ENCODE measurements at regions not wholly inside any gene's neighbourhood (a gene's known extent, or its start where the extent isn't known, plus 50 kb on each side); places are given as distances from the start of the nearest gene placed in this dataset.

GRCh38 chr1:81381881-81382280 is 418.9 kb upstream of the ADGRL2 start (continued):
- TF ChIP-seq ZBTB33 (IDR thresholded peaks at IDR 0.05) (no peak), NR2F2 (IDR thresholded peaks at IDR 0.05) (no peak)

DNA sequence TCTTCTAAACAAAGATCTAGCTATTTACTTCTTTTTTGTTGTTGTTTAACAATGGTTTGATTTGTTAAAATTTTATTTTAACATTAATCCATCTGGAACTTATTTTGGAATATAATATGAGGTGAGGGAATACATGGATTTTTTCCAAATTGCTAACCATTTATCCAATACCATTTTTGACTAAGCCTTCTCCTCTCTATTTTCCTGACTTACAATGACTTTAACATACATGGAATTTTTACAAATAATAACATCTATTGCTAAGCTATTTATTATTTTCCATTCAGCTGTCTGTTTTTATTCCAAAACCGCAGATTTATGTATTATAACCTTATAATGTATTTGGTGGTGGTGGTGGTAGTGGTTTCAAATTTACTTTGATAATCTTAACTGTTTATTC is 420.3 kb upstream of the ADGRL2 start:
- H3K36me3 ChIP-seq (ENCODE audit: control insufficient read depth in 4 of 4, insufficient read depth in 3 of 4, low read depth in 1 of 4, low read length in 3 of 4), result no peaks in the 10 kb centered on the region
- WGBS, result 93% methylated on average over 1 of the region's 1 CpG
- H3K27me3 ChIP-seq (ENCODE audit: control insufficient read depth in 4 of 4, insufficient read depth in 4 of 4, low read length in 3 of 4), result no peaks in the 10 kb centered on the region
- H3K27ac ChIP-seq (ENCODE audit: low read depth in 1 of 2, low read length in 2 of 2), result no peak overlapping the region
- H3K4me3 ChIP-seq (ENCODE audit: low read depth in 1 of 3, low read length in 3 of 3), result no peak overlapping the region
- no peak for TF ChIP-seq REST (IDR thresholded peaks at IDR 0.05)
- TF ChIP-seq, protein P1, sequence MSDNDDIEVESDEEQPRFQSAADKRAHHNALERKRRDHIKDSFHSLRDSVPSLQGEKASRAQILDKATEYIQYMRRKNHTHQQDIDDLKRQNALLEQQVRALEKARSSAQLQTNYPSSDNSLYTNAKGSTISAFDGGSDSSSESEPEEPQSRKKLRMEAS (IDR thresholded peaks at IDR 0.05), result no peak
- TF ChIP-seq JUND (IDR thresholded peaks at IDR 0.05), result no peak
- TF ChIP-seq, protein P2, sequence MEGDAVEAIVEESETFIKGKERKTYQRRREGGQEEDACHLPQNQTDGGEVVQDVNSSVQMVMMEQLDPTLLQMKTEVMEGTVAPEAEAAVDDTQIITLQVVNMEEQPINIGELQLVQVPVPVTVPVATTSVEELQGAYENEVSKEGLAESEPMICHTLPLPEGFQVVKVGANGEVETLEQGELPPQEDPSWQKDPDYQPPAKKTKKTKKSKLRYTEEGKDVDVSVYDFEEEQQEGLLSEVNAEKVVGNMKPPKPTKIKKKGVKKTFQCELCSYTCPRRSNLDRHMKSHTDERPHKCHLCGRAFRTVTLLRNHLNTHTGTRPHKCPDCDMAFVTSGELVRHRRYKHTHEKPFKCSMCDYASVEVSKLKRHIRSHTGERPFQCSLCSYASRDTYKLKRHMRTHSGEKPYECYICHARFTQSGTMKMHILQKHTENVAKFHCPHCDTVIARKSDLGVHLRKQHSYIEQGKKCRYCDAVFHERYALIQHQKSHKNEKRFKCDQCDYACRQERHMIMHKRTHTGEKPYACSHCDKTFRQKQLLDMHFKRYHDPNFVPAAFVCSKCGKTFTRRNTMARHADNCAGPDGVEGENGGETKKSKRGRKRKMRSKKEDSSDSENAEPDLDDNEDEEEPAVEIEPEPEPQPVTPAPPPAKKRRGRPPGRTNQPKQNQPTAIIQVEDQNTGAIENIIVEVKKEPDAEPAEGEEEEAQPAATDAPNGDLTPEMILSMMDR (IDR thresholded peaks at IDR 0.05; ENCODE audit: low read depth, low read length, missing input control), result no peak
- no peak for TF ChIP-seq HNF4A (conservative IDR thresholded peaks at IDR 0.05)
- no peak for TF ChIP-seq ATF3 (IDR thresholded peaks at IDR 0.05)
- no peak for TF ChIP-seq EGR1 (IDR thresholded peaks at IDR 0.05; ENCODE audit: low read depth in 2 of 2)
- TF ChIP-seq SP1 (IDR thresholded peaks at IDR 0.05), result no peak
- no peak for TF ChIP-seq NR2F2 (IDR thresholded peaks at IDR 0.05)
- no peak for TF ChIP-seq ZBTB33 (IDR thresholded peaks at IDR 0.05)
- TF ChIP-seq TAF1 (conservative IDR thresholded peaks at IDR 0.05), result no peak
- no peak for TF ChIP-seq RXRA (IDR thresholded peaks at IDR 0.05)
- no peak for TF ChIP-seq FOXA2 (IDR thresholded peaks at IDR 0.05)
- TF ChIP-seq RAD21 (IDR thresholded peaks at IDR 0.05), result no peak
- no peak for TF ChIP-seq GABPA (IDR thresholded peaks at IDR 0.05 in 1 of 2, conservative IDR thresholded peaks at IDR 0.05 in 1 of 2)
- TF ChIP-seq HNF4G (IDR thresholded peaks at IDR 0.05), result no peak
- peaks cover 0 to 1% (median 0%) of the 10 kb centered on the region in 4 donors for H3K4me1 ChIP-seq (ENCODE audit: control insufficient read depth in 4 of 4, insufficient read depth in 4 of 4, low read length in 3 of 4)
- H3K9me3 ChIP-seq (ENCODE audit: control insufficient read depth in 4 of 4, low read length in 3 of 4), result no peaks in the 10 kb centered on the region
- H3K9ac ChIP-seq (ENCODE audit: low read depth in 1 of 2, low read length in 2 of 2), result no peak overlapping the region
- DNase-seq (ENCODE audit: low spot score), result no peak

Measured in liver (tissue), 8 donors.